SW480 (cell line): ENCODE measurements at regions not wholly inside any gene's neighbourhood (a gene's known extent, or its start where the extent isn't known, plus 50 kb on each side); places are given as distances from the start of the nearest gene placed in this dataset.
"Not testable (repeated sequence)": the region's sequence is repeated elsewhere in the genome, so short reads cannot be mapped to it uniquely, and the experiment has no call there.

Experiments used
- DNase-seq: peaks from one replicate; pipeline ENCODE4 v3.0.0-alpha.2; 2016; ENCODE audit warnings: low spot score

DNA sequence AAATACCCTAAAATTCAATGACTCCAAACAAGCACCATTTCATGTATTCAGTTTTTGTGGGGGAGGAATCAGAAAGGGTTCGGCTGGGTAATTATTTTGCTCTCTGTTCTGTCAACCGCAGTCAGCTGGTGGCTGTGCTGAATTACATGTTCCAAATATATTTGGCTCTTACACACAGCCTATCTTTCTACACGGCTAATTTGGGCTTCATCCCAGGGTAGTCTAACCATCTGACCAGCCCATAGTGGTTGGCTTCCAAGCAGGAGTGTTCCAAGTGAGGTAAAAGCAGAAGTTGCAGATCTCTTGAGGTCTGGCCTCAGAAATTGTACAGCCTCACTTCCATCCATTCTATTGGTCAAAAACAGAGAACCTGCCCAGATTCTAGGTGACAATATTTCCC, 760.8 kb upstream of the SEMA6D start:
- DNase-seq, result no peak

DNA sequence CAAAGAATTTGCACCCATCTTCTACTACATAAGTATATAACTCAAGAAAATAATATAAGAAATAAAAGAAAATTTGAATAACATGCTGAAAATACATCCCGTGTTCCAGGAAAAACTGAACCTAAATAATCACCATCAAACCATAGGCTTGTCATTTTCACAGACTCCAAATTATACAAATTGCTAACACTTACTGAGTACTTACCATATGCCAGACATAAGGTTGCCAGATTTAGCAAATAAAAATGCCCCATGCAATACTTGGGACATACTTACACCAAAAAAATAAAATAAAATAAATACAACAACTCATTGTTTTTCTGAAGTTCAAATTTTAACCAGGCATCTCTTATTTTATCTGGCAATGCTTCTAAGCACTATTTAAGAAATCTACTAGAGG, 760.4 kb upstream of the SEMA6D start:
- DNase-seq, result no peak

DNA sequence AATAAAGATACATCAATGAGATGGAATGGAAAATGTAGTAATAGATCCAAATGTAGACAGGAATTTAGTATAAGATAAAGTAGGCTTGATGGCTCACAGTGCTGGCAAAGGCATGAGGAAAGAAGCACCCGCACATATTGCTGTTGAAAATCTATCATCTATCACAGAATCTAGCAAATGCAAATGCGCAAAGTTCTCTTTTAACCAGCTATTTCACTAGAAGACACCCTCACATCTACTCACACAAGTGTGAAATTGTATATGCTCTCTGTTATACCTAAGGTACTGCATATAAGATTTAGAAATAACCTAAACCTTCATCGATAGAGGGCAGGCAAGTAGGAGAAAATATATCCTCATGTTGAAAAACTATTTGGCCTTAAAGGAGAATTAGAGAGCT, 756.7 kb upstream of the SEMA6D start:
- DNase-seq, result no peak

DNA sequence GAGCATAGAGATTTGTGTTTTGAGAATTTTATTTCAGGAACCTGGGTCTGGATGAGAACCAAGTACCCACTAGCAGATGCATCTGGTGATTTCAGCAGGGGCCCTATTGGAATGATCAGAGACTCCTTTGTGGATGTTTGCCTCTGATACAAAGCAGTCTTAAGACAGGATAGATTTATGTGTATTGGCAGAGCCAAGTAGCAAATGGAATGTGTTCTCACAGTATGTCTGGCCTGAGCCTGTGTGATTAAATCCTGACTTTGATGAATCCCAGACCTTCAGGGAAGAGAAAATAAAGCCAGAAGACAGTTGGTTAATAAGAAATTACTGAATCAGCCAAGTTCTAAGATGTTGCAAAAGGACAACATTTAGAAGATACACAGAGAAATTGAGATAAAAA, 755.5 kb upstream of the SEMA6D start:
- no peak for DNase-seq

DNA sequence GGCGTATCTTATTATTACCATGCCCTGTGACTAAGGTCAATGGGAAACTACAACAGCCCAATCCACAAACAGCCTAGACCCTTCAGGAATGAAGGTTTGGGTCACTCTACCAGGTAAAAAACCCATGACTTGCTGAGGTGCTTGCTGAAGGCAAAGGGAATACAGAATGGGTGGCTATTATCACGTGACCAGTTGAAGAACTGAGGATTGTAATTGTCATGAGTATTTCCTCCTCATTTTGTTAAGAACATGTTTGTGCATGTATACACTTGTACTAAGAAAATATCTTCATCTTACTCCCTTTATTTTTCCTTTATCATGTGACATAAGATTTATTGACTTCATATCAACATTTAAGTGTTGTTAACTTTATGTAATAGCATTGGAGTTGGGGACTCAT, 729.2 kb upstream of the SEMA6D start:
- DNase-seq, result not testable (repeated sequence)

DNA sequence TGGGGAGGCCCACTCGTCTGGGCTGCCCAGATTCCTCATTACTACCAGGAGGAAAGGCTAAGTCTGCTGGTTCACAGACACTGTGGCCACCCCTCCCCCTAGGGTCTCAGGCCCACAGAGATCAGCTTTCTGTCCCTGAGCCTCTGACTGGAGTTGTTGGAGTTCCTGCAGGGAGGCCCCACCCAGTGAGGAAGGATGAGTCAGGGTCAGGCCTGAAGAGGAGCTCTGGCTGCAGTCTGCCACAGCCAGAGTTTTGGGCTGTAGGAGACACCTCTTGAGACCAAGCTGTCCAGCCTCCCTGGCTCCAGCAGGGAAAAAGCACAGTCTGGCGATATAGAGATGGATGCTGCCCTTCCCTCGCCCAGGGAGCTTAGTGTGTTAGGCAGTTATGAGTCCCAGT, 720.9 kb upstream of the SEMA6D start:
- no peak for DNase-seq

DNA sequence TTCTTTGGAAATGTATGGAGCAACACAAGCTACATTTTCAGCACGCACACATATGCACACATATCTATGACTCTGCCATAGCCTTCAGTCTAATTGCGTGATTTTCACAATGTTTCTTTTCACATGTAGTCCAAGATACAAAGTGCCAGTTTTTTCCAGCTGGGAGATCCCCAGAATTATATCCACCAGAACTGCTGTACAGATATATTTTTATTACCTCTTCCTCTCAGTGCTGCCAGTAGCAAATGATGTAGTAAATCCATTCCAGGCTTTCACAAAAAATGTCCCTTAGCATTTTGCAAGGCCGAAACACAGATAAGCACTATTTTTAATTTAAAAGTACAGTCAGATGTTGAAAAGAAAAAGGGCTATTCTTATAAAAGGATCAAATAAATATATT, 719.8 kb upstream of the SEMA6D start:
- no peak for DNase-seq

DNA sequence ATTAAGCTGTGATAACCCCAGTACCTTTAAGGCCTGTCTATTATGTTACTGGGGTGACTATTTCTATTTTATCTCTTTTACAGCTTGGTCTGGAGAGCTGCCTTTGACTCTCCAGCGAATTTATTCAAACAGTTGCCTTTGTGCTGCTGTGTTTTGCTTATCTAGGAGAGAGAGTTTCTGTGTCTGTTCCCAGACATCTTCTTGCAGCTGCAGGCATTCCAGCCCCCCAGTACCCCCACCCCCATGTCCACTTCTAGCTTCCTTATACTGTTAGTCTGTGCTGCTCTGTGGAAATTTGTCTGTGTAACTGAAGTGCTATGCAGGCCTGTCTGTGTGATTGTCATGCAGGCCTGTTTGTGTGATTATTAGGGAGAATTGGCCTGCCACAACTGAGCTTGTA, 713.7 kb upstream of the SEMA6D start:
- DNase-seq, result no peak

DNA sequence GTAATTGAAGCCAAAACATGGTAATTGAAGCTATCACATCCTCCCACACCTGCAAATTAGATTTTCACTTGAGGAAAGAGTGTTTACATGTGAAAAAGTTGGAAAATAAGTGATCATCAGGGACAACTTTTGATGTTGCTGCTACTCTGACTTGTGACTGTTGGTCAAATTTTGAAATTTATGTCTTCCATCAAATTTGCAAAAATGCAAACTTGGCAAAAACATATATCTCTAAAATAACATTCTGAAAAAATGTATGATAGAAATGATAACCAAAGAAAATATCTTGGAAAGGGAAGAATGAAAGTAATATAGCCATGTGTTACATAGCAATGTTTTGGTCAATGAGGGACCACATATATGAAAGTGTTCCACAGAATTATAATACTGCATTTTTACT, 703.9 kb upstream of the SEMA6D start:
- DNase-seq, result no peak

DNA sequence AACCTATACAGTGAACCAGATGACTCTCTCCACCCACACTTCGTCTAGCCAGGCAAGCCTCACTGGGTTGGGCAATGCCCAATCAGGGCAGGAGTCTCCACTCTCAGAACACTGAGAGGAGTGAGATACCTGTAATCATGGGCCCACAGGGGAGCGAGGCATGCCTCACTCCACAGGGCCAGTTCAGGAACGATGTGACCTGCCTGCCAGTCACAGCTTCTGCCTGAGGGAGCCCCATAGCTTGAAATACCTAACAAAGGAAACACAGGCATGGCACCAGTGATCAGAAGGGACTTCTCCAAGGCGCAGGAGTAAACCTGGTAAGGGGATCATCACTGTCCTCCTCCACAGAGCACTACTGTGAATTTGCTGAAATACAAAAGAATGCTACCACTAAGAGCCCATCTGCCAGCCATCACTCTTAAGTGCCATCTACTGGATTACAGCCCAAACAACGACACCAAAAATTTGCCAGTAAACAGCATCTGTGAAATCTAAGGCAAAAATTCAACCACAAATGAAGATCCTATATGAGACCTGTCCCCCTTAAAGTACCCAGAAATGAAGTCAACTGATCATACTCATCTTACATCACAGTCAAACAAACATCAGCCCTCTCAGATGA, 689.9 kb upstream of the SEMA6D start:
- DNase-seq, result no peak

DNA sequence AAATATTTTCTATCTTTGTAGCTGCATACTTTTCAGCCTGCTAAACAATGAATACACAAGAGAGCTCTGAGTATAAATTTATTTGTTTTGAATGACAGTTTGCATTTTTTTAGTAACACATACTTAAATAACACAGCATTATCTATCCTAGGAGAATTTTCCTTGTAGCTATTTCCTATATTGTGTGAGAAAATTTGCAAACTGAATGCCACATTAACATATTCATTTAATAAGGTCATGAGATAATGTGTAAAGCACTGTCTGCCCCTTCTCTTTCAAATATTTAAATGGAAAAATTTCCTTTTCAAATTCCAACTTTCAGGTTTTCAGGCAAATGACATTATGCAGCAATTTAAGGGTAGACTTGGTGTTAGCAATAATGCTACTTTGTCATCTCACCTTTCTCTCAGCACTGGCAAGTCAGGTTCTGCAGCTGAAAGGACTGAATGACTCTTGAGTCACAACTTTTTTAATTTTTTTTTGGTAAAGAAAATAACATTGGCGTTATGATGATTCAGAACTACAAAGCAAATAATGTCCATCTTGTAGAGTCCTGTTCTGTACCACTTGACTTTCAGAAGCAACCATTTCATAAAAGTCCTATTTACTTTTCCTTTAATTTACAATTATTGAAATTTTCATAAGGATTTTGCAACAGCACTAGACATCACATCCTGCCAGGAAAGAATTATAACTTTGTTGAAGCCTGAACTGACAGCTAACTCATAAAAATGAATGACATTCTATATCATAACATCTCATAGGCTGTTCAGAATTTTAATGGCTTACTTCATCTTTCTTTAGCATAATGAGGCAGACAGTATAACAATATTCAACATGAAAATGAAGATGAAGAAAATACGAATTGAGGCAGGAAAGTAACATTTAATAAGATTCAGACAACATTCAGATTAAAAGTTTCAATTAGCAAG, 681.6 kb upstream of the SEMA6D start:
- no peak for DNase-seq

DNA sequence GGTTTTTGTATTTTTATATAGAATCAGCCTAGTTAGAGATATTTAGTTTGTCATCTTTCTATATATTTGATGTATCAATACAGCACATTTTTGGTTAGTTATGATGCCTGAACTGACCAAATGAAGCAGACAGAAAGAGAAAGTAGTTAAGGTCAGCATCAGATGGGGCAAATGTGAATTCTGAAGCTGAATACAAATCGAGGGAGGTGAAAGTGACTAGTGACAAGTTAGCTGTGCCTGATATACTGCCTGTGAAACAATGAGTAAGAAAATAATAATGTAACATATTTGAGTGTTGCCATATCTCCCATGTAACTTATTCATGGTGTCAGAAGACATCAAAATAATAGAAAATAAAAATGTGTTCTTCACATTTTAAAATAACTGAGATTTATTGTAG, 680.3 kb upstream of the SEMA6D start:
- DNase-seq, result no peak

DNA sequence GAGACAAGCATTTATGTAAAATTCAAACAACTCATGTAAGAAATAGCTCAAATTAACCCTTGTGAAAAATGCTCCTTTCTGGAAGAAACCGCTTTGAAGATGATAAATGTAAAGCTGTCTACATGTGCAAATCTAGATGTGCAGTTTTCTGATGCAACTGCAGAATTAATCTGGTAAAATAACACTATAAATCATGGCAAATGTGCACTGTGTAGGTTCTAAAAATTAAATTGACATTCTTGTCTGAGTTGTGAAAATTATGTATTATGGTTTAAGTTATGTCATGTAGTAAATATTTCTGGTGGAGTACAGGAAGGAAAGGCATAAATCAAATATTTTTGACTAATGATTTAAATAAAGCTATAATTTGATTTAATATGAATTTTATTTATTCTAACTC, 678.1 kb upstream of the SEMA6D start:
- no peak for DNase-seq

DNA sequence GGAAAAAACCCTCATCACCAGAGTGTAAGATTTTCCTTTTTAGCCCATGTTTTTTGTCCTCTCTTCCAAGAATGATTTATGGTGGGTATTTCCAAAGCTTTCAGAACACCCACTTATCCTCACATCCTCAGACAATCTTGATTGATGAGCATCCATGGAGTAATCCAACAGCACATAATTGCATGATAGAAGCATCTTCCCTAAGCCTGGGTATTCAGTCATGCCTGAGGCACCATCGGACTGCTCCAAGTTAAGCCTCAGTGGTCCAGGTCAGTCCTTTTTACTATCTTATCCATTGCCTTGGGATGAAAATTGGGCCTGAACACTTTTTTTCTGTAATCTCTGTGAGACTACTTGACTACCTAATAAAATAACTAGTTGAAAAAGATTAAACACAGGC, 676.0 kb upstream of the SEMA6D start:
- DNase-seq, result no peak

DNA sequence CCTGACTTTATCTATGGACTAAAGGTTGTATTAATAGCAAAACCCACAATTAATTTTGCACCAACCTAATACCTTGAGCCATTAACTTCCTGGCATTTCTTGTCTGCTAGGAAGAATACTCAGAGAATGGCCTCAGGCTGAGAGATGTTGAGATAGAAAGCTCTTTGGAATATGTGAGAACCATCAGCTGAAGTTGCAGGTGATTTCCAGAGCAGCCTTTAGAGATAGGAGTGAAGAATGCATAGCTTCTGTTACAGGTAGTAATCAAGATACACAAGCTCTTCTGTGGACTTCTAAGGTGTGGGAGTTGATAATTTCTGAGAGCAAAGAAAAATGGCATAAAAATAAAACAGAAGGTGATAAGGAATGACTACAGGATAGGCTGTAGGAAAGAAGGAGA, 669.3 kb upstream of the SEMA6D start:
- not testable (repeated sequence) for DNase-seq

DNA sequence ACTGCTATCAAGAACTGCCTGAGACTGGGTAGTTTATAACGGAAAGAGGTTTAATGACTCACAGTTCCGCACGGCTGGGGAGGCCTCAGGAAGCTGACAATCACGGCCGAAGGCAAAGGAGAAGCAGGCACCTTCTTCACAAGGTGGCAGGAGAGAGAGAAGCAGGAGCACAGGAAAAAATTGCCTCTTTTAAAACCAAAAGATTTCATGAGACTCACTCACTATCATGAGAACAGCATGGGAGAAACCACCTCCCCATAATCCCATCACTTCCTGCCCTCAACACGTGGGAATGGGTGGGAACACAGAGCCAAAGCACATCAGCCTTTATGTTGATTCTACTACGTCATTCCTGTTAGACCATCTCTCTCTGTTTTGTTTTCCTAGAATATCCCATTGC, 650.9 kb upstream of the SEMA6D start:
- DNase-seq, result no peak

DNA sequence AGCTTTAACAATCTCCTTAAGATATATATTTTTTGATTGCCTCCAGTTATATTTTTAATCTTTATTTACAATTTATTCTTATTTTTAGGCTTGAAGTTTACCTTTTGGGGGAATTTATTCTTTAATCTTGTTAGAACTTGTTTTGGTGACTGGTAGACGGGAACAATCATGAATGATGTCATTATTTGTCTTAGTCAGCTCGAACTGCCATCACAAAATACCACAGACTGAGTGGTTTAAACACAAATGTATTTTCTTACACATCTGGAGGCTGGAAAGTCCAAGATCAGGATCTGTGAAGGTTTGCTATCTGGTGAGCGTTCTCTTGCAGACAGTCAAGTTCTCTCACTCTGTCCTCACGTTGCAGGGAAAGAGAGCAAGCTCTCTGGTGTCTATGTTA, 639.5 kb upstream of the SEMA6D start:
- DNase-seq, result not testable (repeated sequence)

DNA sequence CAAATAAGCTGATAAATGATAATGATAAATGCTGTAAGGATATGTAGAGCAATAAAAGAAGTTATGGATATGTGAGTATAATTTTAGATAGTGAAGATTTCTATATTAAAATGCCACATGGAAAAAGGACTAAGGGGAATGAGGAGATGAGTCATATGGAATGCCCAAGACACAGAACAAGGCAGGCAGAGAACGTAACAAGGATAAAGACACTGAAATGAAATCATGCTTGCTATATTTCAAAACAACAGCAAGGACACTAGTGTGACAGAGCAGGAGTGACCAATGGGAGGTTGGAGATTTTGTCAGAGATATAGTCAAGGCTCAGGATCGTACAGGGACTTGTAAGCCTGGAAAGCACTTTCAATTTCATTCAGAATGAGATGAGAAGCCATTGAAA, 621.5 kb upstream of the SEMA6D start:
- no peak for DNase-seq

DNA sequence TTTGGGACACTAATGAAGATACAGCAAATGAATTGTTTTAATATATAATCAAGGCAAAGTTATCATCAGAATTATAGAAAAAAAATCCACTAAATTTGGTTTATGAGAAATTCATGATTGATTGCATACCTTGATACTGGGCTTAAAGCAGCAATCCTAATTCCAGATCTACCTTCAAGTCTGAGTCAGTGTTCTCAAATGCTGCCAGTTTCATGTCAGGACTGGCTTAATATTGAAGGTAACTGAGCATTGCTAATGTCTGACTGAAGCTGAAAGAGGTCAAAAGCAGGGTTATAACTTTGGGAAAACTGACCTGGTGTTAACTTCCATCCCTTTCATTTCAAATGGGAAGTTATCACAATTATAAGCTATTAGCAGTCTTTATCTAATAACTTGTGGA, 618.8 kb upstream of the SEMA6D start:
- not testable (repeated sequence) for DNase-seq

DNA sequence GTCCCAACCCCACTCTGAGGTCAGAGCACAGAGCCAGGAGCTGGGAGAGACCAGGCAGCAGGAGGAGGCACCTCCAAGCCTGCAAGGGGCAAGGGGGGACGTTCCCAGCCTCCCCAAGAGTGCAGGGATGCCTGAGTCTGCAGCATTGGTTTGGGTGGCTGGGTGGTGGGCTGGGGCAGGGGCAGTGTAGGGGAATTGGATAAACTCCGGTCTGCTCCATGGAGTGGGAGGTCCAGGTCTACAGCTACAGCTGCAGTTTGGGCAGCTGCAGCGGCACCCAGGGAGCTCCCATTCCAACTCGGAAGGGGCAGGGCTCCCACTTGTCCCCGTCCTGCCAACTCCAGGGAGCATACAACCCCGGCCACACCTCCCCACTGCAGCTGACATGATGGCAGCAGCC, 617.5 kb upstream of the SEMA6D start:
- DNase-seq, result not testable (repeated sequence)

DNA sequence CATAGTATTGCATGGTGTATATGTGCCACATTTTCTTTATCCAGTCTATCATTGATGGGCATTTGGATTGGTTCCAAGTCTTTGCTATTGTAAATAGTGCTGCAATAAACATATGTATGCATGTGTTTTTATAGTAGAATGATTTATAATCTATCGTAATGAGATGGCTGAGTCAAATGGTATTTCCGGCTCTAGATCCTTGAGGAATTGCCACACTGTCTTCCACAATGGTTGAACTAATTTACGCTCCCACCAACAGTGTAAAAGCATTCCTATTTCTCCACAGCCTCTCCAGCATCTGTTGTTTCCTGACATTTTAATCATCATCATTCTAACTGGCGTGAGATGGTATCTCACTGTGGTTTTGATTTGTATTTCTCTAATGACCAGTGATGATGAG, 608.5 kb upstream of the SEMA6D start:
- DNase-seq, result not testable (repeated sequence)

DNA sequence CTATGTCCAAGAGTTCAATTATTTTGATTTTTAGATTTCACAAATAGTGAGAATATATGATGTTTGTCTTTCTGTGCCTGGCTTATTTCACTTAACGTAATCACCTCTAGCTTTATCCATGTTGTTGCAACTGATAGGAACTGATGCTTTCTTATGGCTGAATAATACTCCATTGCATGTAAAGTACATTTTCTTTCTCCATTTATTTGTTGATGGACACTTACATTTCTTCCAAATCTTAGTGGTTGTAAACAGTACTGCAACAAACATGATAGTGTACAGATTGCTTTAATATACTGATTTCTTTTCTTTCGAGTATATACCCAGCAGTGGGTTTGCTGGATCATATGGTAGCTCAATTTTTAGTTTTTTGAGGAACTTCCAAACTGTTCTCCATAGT, 600.6 kb upstream of the SEMA6D start:
- DNase-seq, result no peak

DNA sequence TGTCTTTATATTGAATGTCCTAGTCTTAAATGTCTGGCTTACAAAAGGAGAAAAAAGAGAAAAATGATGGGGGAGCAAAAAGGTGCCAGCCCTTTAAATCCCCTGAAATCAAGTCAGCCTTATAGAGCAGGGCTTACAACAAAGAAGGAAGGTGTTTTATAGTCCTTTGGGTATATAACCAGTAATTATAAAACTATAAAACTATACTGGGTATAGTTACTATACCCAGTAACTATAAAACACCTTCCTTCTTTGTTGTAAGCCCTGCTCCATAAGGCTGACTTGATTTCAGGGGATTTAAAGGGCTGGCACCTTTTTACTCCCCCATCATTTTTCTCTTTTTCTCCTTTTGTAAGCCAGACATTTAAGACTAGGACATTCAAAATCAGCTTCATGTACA, 598.0 kb upstream of the SEMA6D start:
- no peak for DNase-seq
